CD4-positive, alpha-beta T cell treated with Interleukin-10 for 1 hour (primary cell): ENCODE measurements at regions not wholly inside any gene's neighbourhood (a gene's known extent, or its start where the extent isn't known, plus 50 kb on each side); places are given as distances from the start of the nearest gene placed in this dataset.
"Not testable (repeated sequence)": the region's sequence is repeated elsewhere in the genome, so short reads cannot be mapped to it uniquely, and the experiment has no call there.

ENCODE experiments used
- DNase-seq: peaks from one replicate; pipeline ENCODE4 v3.0.0-alpha.2; 2020

- no peak for DNase-seq
These were observed 213.1 kb downstream of the BTBD3 start for GRCh38 chr20:12130781-12131180.

- DNase-seq = no peak
These were observed 215.9 kb downstream of the BTBD3 start for GRCh38 chr20:12133553-12133952.

- DNase-seq = not testable (repeated sequence)
These were observed 228.3 kb downstream of the BTBD3 start for GRCh38 chr20:12145951-12146350.

- no peak for DNase-seq
These were observed 235.3 kb downstream of the BTBD3 start for GRCh38 chr20:12152996-12153395.

GRCh38 chr20:12153628-12154027 lies 235.9 kb downstream of the BTBD3 start:
- DNase-seq = no peak

- no peak for DNase-seq
These were observed 238.6 kb downstream of the BTBD3 start for GRCh38 chr20:12156252-12156651.

GRCh38 chr20:12159261-12159660 lies 241.6 kb downstream of the BTBD3 start:
- DNase-seq = no peak

- no peak for DNase-seq
These were observed 244.0 kb downstream of the BTBD3 start for GRCh38 chr20:12161734-12162133.

- DNase-seq = no peak
These were observed 248.5 kb downstream of the BTBD3 start for GRCh38 chr20:12166053-12166717.

- DNase-seq = no peak
These were observed 252.7 kb downstream of the BTBD3 start for GRCh38 chr20:12170406-12170805.

- no peak for DNase-seq
These were observed 254.3 kb downstream of the BTBD3 start for GRCh38 chr20:12171923-12172524.

- DNase-seq = no peak
These were observed 255.8 kb downstream of the BTBD3 start for GRCh38 chr20:12173347-12174012.

- DNase-seq = no peak
These were observed 257.8 kb downstream of the BTBD3 start for GRCh38 chr20:12175538-12175937.

GRCh38 chr20:12177657-12178293 lies 260.1 kb downstream of the BTBD3 start:
- no peak for DNase-seq

- DNase-seq = no peak
These were observed 262.0 kb downstream of the BTBD3 start for GRCh38 chr20:12179692-12180091.

- DNase-seq = no peak
These were observed 262.5 kb downstream of the BTBD3 start for GRCh38 chr20:12180107-12180661.

GRCh38 chr20:12198281-12198680 lies 280.6 kb downstream of the BTBD3 start:
- no peak for DNase-seq

GRCh38 chr20:12199703-12200102 lies 282.0 kb downstream of the BTBD3 start:
- DNase-seq = no peak

GRCh38 chr20:12201289-12201991 lies 283.7 kb downstream of the BTBD3 start:
- no peak for DNase-seq

- no peak for DNase-seq
These were observed 285.7 kb downstream of the BTBD3 start for GRCh38 chr20:12203399-12203798.

- DNase-seq = no peak
These were observed 286.3 kb downstream of the BTBD3 start for GRCh38 chr20:12203981-12204380.

- no peak for DNase-seq
These were observed 290.2 kb downstream of the BTBD3 start for GRCh38 chr20:12207875-12208274.

GRCh38 chr20:12210591-12210990 lies 292.9 kb downstream of the BTBD3 start:
- DNase-seq = no peak
